ENCODE measurements at regions not wholly inside any gene's neighbourhood (a gene's known extent, or its start where the extent isn't known, plus 50 kb on each side); places are given as distances from the start of the nearest gene placed in this dataset.
"Not testable (repeated sequence)": the region's sequence is repeated elsewhere in the genome, so short reads cannot be mapped to it uniquely, and the experiment has no call there.

- H3K27me3 Mint-ChIP-seq: peaks cover 27% of the 10 kb centered on the region
- intact Hi-C loops (cut with micrococcal nuclease): no loop called here
- H3K27ac Mint-ChIP-seq: no peak overlapping the region
- ChIA-PET CTCF (no interaction called here), POLR2A (no interaction called here)
- no peak for TF ChIP-seq CTCF (IDR thresholded peaks at IDR 0.05)
- no peak for DNase-seq
- H3K4me1 Mint-ChIP-seq: no peaks in the 10 kb centered on the region
- H3K4me3 Mint-ChIP-seq: no peak overlapping the region
- peaks cover 5% of the 10 kb centered on the region for H3K36me3 Mint-ChIP-seq (ENCODE audit: low read depth)
- H3K9me3 Mint-ChIP-seq: peaks cover 24% of the 10 kb centered on the region
- no peak for ATAC-seq (ENCODE audit: low read depth)
These were observed 75.6 kb upstream of the ETV3 start for GRCh38 chr1:157213836-157214235.

GRCh38 chr1:157209514-157209913 lies 71.3 kb upstream of the ETV3 start:
- ChIA-PET CTCF (no interaction called here), POLR2A (no interaction called here)
- Mint-ChIP-seq H3K27ac (no peak overlapping the region), H3K4me3 (no peak overlapping the region), H3K9me3 (peaks cover 18% of the 10 kb centered on the region), H3K27me3 (peaks cover 16% of the 10 kb centered on the region), H3K36me3 (ENCODE audit: low read depth) (peaks cover 5% of the 10 kb centered on the region), H3K4me1 (no peaks in the 10 kb centered on the region)
- intact Hi-C loops (cut with micrococcal nuclease): no loop called here
- no peak for DNase-seq
- ATAC-seq (ENCODE audit: low read depth): no peak
- no peak for TF ChIP-seq CTCF (IDR thresholded peaks at IDR 0.05)

GRCh38 chr1:157205982-157206381 lies 67.8 kb upstream of the ETV3 start:
- H3K27ac Mint-ChIP-seq; H3K4me3 Mint-ChIP-seq; POLR2A ChIA-PET; DNase-seq; intact Hi-C loops (cut with micrococcal nuclease); H3K9me3 Mint-ChIP-seq; H3K36me3 Mint-ChIP-seq (ENCODE audit: low read depth); ATAC-seq (ENCODE audit: low read depth); CTCF ChIA-PET; H3K4me1 Mint-ChIP-seq: not testable (repeated sequence)
- H3K27me3 Mint-ChIP-seq: peaks cover 19% of the 10 kb centered on the region

- Mint-ChIP-seq H3K4me1 (no peaks in the 10 kb centered on the region), H3K36me3 (ENCODE audit: low read depth) (no peaks in the 10 kb centered on the region), H3K9me3 (no peaks in the 10 kb centered on the region), H3K27me3 (peaks cover 18% of the 10 kb centered on the region), H3K4me3 (no peak overlapping the region), H3K27ac (no peak overlapping the region)
- DNase-seq: no peak
- CTCF ChIA-PET: no interaction called here
- intact Hi-C loops (cut with micrococcal nuclease): no loop called here
- no peak for TF ChIP-seq CTCF (IDR thresholded peaks at IDR 0.05)
- POLR2A ChIA-PET: no interaction called here
- no peak for ATAC-seq (ENCODE audit: low read depth)
These were observed 65.0 kb upstream of the ETV3 start for GRCh38 chr1:157203166-157203565.

- Mint-ChIP-seq H3K36me3 (ENCODE audit: low read depth) (no peaks in the 10 kb centered on the region), H3K27ac (no peak overlapping the region), H3K27me3 (peaks cover 20% of the 10 kb centered on the region), H3K4me3 (no peak overlapping the region), H3K9me3 (no peaks in the 10 kb centered on the region), H3K4me1 (no peaks in the 10 kb centered on the region)
- TF ChIP-seq CTCF (IDR thresholded peaks at IDR 0.05): no peak
- DNase-seq: no peak
- intact Hi-C loops (cut with micrococcal nuclease): no loop called here
- ChIA-PET CTCF (no interaction called here), POLR2A (no interaction called here)
- no peak for ATAC-seq (ENCODE audit: low read depth)
These were observed 64.1 kb upstream of the ETV3 start for GRCh38 chr1:157202331-157202730.

- POLR2A ChIA-PET: no interaction called here
- CTCF ChIA-PET: no interaction called here
- Mint-ChIP-seq H3K4me1 (no peaks in the 10 kb centered on the region), H3K4me3 (no peak overlapping the region), H3K27me3 (peaks cover 20% of the 10 kb centered on the region), H3K27ac (no peak overlapping the region), H3K36me3 (ENCODE audit: low read depth) (no peaks in the 10 kb centered on the region), H3K9me3 (no peaks in the 10 kb centered on the region)
- intact Hi-C loops (cut with micrococcal nuclease): no loop called here
- TF ChIP-seq CTCF (IDR thresholded peaks at IDR 0.05): no peak
- no peak for ATAC-seq (ENCODE audit: low read depth)
- DNase-seq: no peak
These were observed 63.6 kb upstream of the ETV3 start for GRCh38 chr1:157201767-157202166.

Data from activated B cell treated with CpG ODN at 0.5 μM for 24 hours (primary cell).